ENCODE measurements at regions not wholly inside any gene's neighbourhood (a gene's known extent, or its start where the extent isn't known, plus 50 kb on each side); places are given as distances from the start of the nearest gene placed in this dataset.

DNA sequence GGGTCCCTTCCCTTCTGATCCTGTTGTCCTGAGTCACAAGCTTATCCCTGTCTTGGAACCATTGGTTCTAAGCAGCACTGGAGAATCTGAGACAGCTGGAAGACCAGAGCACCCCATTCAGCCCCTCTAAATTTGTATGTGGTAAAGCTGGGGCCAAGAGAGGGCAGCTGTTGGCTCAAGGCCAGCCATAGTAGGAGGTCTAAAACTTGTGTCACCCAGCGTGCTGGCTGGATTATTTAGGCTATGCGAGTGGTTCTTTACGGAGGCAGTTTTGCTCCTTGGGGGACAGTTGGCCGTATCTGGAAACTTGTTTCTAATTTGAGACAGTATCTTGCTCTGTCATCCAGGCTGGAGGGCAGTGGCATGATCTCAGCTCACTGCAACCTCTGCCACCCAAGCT, 69.6 kb upstream of the GSE1 start:
- H3K27me3 Mint-ChIP-seq (ENCODE audit: insufficient read depth): peaks cover 7% of the 10 kb centered on the region
- H3K4me3 Mint-ChIP-seq: no peak overlapping the region
- TF ChIP-seq, protein P1, sequence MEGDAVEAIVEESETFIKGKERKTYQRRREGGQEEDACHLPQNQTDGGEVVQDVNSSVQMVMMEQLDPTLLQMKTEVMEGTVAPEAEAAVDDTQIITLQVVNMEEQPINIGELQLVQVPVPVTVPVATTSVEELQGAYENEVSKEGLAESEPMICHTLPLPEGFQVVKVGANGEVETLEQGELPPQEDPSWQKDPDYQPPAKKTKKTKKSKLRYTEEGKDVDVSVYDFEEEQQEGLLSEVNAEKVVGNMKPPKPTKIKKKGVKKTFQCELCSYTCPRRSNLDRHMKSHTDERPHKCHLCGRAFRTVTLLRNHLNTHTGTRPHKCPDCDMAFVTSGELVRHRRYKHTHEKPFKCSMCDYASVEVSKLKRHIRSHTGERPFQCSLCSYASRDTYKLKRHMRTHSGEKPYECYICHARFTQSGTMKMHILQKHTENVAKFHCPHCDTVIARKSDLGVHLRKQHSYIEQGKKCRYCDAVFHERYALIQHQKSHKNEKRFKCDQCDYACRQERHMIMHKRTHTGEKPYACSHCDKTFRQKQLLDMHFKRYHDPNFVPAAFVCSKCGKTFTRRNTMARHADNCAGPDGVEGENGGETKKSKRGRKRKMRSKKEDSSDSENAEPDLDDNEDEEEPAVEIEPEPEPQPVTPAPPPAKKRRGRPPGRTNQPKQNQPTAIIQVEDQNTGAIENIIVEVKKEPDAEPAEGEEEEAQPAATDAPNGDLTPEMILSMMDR (IDR thresholded peaks at IDR 0.05): no peak
- H3K27ac Mint-ChIP-seq: no peak overlapping the region
- H3K4me1 Mint-ChIP-seq (ENCODE audit: low read depth): peaks cover 14% of the 10 kb centered on the region
- peaks cover 18% of the 10 kb centered on the region; the same call in 1 of the 2 replicates for H3K36me3 Mint-ChIP-seq (ENCODE audit: low read depth)
- peaks cover 8% of the 10 kb centered on the region; the same call in 1 of the 2 replicates for H3K9me3 Mint-ChIP-seq
- no peak for DNase-seq

DNA sequence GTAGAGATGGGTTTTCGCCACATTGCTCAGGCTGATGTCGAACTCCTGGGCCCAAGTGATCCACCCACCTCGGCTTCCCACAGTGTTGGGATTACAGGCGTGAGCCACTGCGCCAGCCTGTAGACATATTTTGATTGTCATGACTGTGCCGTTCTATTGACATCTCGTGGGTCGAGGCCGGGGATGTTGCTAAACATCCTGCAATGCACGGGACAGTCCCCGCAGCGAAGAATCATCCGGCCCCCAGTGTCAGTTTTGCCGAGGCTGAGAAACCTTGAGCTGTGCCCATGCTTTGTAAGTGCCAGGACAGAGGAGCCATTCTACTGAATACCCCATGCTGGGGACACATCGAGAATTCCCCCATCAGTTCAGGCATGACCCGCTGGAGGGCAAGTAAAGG, 69.1 kb upstream of the GSE1 start:
- Mint-ChIP-seq H3K9me3 (peaks cover 8% of the 10 kb centered on the region; the same call in 1 of the 2 replicates), H3K4me3 (no peak overlapping the region; the same call in 1 of the 2 replicates), H3K4me1 (ENCODE audit: low read depth) (peaks cover 14% of the 10 kb centered on the region), H3K27me3 (ENCODE audit: insufficient read depth) (peaks cover 7% of the 10 kb centered on the region), H3K36me3 (ENCODE audit: low read depth) (peaks cover 15% of the 10 kb centered on the region; the same call in 1 of the 2 replicates), H3K27ac (no peak overlapping the region)
- DNase-seq: no peak
- TF ChIP-seq, protein P1 (IDR thresholded peaks at IDR 0.05): no peak

DNA sequence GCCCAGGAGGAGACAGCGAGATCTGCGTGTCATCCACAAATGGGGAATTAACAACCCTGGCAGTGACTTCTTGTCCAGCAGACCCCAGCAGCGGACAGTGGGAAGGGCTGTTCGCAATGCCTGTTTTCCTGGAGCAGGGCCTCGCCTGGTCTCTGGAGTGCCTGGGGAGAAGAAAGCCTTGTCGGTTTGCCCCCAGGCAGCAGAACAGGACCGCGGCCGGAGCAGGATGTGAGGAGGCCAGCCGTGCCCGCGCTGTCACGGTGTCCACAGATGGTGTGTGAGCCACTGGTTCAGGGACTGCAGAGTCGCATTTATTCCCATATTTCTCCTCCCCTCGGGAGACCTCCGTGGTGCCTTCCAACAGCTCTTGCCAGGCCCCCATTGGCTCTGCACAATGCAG, 68.5 kb upstream of the GSE1 start:
- DNase-seq: no peak
- peaks cover 5% of the 10 kb centered on the region; the same call in 1 of the 2 replicates for H3K9me3 Mint-ChIP-seq
- peaks cover 14% of the 10 kb centered on the region for H3K4me1 Mint-ChIP-seq (ENCODE audit: low read depth)
- no peak overlapping the region for H3K4me3 Mint-ChIP-seq
- H3K27ac Mint-ChIP-seq: no peak overlapping the region
- TF ChIP-seq, protein P1 (IDR thresholded peaks at IDR 0.05): no peak
- H3K27me3 Mint-ChIP-seq (ENCODE audit: insufficient read depth): peaks cover 4% of the 10 kb centered on the region
- peaks cover 9% of the 10 kb centered on the region; the same call in 1 of the 2 replicates for H3K36me3 Mint-ChIP-seq (ENCODE audit: low read depth)

DNA sequence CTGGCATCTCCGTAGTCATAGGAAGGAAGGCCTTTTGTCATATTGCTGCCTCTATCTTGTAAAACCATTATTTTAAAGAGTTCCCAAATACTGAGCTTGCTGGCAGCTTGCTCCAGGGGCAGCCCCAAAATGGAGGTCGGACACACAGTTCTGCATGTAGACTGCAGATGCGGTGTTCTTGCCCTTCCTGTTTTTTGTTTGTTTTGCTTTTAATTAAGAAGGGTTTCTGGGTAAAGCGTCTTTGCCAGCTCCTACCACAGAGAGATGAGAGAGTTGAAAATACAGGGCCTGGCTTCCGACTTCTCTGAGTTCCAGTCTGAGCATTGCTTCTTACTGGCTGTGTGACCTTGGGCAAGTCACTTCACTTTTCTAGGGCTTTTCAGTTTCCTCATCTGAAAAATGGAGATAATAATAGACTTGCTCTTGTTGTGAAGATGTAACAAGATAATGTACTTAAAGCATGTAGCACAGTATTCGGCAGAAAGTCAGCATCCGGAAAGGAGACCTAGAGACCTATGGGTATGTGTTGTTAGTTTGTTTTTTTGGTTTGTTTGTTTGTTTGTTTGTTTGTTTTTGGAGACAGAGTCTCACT, 67.8 kb upstream of the GSE1 start:
- Mint-ChIP-seq H3K36me3 (ENCODE audit: low read depth) (peaks cover 4% of the 10 kb centered on the region; the same call in 1 of the 2 replicates), H3K4me1 (ENCODE audit: low read depth) (peaks cover 14% of the 10 kb centered on the region), H3K9me3 (no peaks in the 10 kb centered on the region), H3K27me3 (ENCODE audit: insufficient read depth) (peaks cover 4% of the 10 kb centered on the region), H3K27ac (no peak overlapping the region), H3K4me3 (no peak overlapping the region)
- DNase-seq: no peak
- TF ChIP-seq, protein P1 (IDR thresholded peaks at IDR 0.05): no peak

DNA sequence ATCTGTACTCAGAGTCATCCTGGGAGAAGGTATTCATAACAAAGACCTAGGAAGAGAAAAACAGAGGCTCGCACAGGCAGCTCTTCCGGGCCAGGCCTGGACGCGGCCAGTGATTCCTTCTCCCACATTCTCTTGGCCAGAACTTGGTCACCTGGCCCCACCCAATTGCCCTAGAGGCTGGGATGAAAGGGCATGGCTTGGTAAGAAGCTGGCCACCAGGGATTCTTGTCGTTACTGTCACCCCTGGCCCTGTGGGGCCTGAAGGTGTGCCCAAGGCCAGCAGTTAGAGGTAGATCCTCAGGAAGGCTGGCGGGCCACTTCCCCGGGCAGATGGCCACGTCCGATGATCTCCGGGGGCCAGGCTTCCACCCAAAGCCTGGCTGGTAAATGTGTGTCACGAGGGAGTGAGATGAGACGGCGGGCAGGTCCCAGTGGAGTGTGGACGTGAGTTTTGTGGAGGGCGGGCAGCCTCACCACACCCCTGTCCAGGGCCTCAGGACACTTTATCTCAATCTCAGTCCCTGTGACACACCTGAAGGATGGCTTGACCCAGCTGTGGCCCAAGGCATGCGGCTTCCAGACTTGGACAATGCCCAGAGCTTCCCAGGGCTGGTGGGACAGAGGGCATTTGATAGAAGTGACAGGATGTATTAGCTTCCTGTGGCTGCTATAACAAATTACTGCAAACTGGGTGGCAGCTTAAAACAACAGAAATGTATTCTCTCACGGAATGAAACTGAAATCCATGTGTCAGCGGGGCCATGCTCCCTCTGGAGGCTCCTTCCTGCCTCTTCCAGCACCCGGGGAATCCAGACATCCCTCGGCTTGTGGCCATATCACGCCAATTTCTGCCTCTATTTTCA, 66.3 kb upstream of the GSE1 start:
- Mint-ChIP-seq H3K4me1 (ENCODE audit: low read depth) (peaks cover 9% of the 10 kb centered on the region), H3K36me3 (ENCODE audit: low read depth) (peaks cover 4% of the 10 kb centered on the region; the same call in 1 of the 2 replicates), H3K9me3 (no peaks in the 10 kb centered on the region), H3K4me3 (no peak overlapping the region; the same call in 1 of the 2 replicates), H3K27me3 (ENCODE audit: insufficient read depth) (peaks cover 4% of the 10 kb centered on the region), H3K27ac (no peak overlapping the region; the same call in 1 of the 2 replicates)
- TF ChIP-seq, protein P1 (IDR thresholded peaks at IDR 0.05): no peak; the same call in 1 of the 2 replicates
- no peak for DNase-seq
